ENCODE measurements at regions not wholly inside any gene's neighbourhood (a gene's known extent, or its start where the extent isn't known, plus 50 kb on each side); places are given as distances from the start of the nearest gene placed in this dataset.
A peak's percentile ranks its signal among the peaks of the same experiment; 100 is the strongest.

GRCh38 chr6:12355354-12355753, 65.2 kb downstream of the EDN1 start:
- Histone ChIP-seq H3K36me3 (no peaks in the 10 kb centered on the region), H3K4me3 (no peak overlapping the region), H3K9me3 (peaks cover 13% of the 10 kb centered on the region), H3K27me3 (no peaks in the 10 kb centered on the region), H3K27ac (peak overlapping the region; percentile 80), H3K4me1 (peaks cover 40% of the 10 kb centered on the region)
- no peak for TF ChIP-seq EP300 (IDR thresholded peaks at IDR 0.05)
- TF ChIP-seq POLR2A (IDR thresholded peaks at IDR 0.05): no peak
- TF ChIP-seq CTCF (IDR thresholded peaks at IDR 0.05): no peak
- WGBS: 70% methylated on average over 3 of the region's 3 CpGs
- no peak for DNase-seq (ENCODE audit: low spot score in 2 of 2)

GRCh38 chr6:12356431-12356830, 66.3 kb downstream of the EDN1 start:
- DNase-seq (ENCODE audit: low spot score in 2 of 2): no peak
- Histone ChIP-seq H3K36me3 (no peaks in the 10 kb centered on the region), H3K27ac (no peak overlapping the region), H3K4me1 (peaks cover 40% of the 10 kb centered on the region), H3K9me3 (peaks cover 13% of the 10 kb centered on the region), H3K27me3 (no peaks in the 10 kb centered on the region), H3K4me3 (no peak overlapping the region)
- WGBS: 67% methylated on average over 3 of the region's 3 CpGs
- no peak for TF ChIP-seq EP300 (IDR thresholded peaks at IDR 0.05)
- TF ChIP-seq POLR2AphosphoS5 (IDR thresholded peaks at IDR 0.05): no peak
- no peak for TF ChIP-seq POLR2A (IDR thresholded peaks at IDR 0.05)
- TF ChIP-seq CTCF (IDR thresholded peaks at IDR 0.05): no peak

- H3K9me3 ChIP-seq: peaks cover 4% of the 10 kb centered on the region
- TF ChIP-seq EP300 (IDR thresholded peaks at IDR 0.05): no peak
- no peak for TF ChIP-seq POLR2AphosphoS5 (IDR thresholded peaks at IDR 0.05)
- no peak for TF ChIP-seq POLR2A (IDR thresholded peaks at IDR 0.05)
- TF ChIP-seq CTCF (IDR thresholded peaks at IDR 0.05): no peak
- DNase-seq (ENCODE audit: low spot score in 2 of 2): no peak
- H3K36me3 ChIP-seq: no peaks in the 10 kb centered on the region
- peaks cover 40% of the 10 kb centered on the region for H3K4me1 ChIP-seq
- 67% methylated on average over 11 of the region's 11 CpGs for WGBS
- H3K4me3 ChIP-seq: no peak overlapping the region
- no peak overlapping the region for H3K27ac ChIP-seq
- H3K27me3 ChIP-seq: no peaks in the 10 kb centered on the region
Measured at GRCh38 chr6:12356983-12357972, 67.1 kb downstream of the EDN1 start.

- WGBS: 75% methylated on average over 3 of the region's 3 CpGs
- DNase-seq (ENCODE audit: low spot score in 2 of 2): no peak
Measured at GRCh38 chr6:12359036-12359435, 68.9 kb downstream of the EDN1 start.

More at GRCh38 chr6:12359036-12359435, 68.9 kb downstream of the EDN1 start:
- Histone ChIP-seq H3K4me1 (peaks cover 35% of the 10 kb centered on the region), H3K27ac (no peak overlapping the region), H3K27me3 (no peaks in the 10 kb centered on the region), H3K36me3 (no peaks in the 10 kb centered on the region), H3K9me3 (no peaks in the 10 kb centered on the region), H3K4me3 (no peak overlapping the region)
- TF ChIP-seq POLR2AphosphoS5 (IDR thresholded peaks at IDR 0.05) (no peak), CTCF (IDR thresholded peaks at IDR 0.05) (no peak), POLR2A (IDR thresholded peaks at IDR 0.05) (no peak), EP300 (IDR thresholded peaks at IDR 0.05) (no peak)

Data from suprapubic skin (tissue), 4 donors.